ENCODE measurements at regions not wholly inside any gene's neighbourhood (a gene's known extent, or its start where the extent isn't known, plus 50 kb on each side); places are given as distances from the start of the nearest gene placed in this dataset.
"Not testable (repeated sequence)": the region's sequence is repeated elsewhere in the genome, so short reads cannot be mapped to it uniquely, and the experiment has no call there.

GRCh38 chr18:44580159-44580558 lies 100.5 kb upstream of the SETBP1 start:
- no peak for TF ChIP-seq CTCF (IDR thresholded peaks at IDR 0.05; ENCODE audit: insufficient read depth, low read length)
- no peak for DNase-seq (ENCODE audit: low read depth)
- H3K4me3 ChIP-seq (ENCODE audit: low read depth, low read length): no peak overlapping the region

DNA sequence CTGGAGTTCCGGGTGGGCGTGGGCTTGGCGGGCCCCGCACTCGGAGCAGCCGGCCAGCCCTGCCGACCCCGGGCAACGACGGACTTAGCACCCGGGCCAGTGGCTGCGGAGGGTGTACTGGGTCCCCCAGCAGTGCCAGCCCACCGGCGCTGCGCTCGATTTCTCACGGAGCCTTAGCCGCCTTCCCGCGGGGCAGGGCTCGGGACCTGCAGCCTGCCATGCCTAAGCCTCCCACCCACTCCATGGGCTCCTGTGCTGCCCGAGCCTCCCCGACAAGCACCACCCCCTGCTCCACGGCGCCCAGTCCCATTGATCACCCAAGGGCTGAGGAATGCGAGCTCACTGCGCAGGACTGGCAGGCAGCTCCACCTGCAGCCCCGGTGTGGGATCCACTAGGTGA lies 99.9 kb upstream of the SETBP1 start:
- not testable (repeated sequence) for H3K4me3 ChIP-seq (ENCODE audit: low read depth, low read length); DNase-seq (ENCODE audit: low read depth)

DNA sequence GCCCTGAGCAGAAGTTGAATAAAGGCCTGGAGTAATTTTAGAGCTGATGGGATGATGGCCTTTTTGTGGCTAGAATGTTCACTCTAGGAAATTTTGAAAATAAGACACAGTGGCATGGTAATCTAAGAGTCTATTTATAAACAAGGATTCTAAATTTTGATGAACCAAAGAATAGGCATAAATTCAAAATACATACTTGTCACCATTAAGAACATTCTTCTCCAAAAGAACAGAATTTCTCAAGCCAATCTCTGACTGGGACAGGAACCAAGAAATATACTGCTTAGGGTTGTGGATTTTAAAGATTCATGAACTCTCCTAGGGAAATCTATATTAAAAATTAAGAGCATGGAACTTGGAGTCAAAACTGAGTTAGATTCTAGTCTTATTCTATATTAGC lies 98.2 kb upstream of the SETBP1 start:
- TF ChIP-seq CTCF (IDR thresholded peaks at IDR 0.05; ENCODE audit: insufficient read depth, low read length): no peak
- no peak overlapping the region for H3K4me3 ChIP-seq (ENCODE audit: low read depth, low read length)

DNA sequence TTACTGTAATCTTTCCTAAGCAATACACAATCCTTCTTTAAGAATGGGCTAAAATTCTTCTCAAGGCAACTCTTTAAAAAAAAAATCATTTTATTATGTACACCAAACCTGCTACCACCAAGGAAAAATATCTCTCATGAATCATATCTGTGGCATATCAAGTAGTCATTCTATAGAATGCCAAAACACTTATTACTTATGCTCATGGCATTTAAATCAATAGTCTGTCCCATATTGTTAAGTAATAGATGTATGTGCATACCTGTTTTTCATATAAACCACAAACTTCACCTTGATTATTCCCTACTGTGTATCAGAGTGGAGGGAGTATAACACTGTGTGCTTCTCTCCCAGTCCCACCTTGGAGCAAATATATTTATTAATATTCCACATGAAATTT lies 95.8 kb upstream of the SETBP1 start:
- no peak overlapping the region for H3K4me3 ChIP-seq (ENCODE audit: low read depth, low read length)
- TF ChIP-seq CTCF (IDR thresholded peaks at IDR 0.05; ENCODE audit: insufficient read depth, low read length): no peak
- no peak for DNase-seq (ENCODE audit: low read depth)

More for the DNA sequence above, 98.2 kb upstream of the SETBP1 start:
- DNase-seq (ENCODE audit: low read depth): no peak

- no peak for TF ChIP-seq CTCF (IDR thresholded peaks at IDR 0.05; ENCODE audit: insufficient read depth, low read length)
- H3K4me3 ChIP-seq (ENCODE audit: low read depth, low read length): no peak overlapping the region
- no peak for DNase-seq (ENCODE audit: low read depth)
Observed at GRCh38 chr18:44586782-44587524, 93.7 kb upstream of the SETBP1 start.

- no peak for TF ChIP-seq CTCF (IDR thresholded peaks at IDR 0.05; ENCODE audit: insufficient read depth, low read length)
- DNase-seq (ENCODE audit: low read depth): peak; percentile 22
Observed at GRCh38 chr18:44588508-44588907, 92.2 kb upstream of the SETBP1 start.

GRCh38 chr18:44589693-44590355 lies 90.9 kb upstream of the SETBP1 start:
- no peak overlapping the region for H3K4me3 ChIP-seq (ENCODE audit: low read depth, low read length)
- no peak for TF ChIP-seq CTCF (IDR thresholded peaks at IDR 0.05; ENCODE audit: insufficient read depth, low read length)
- peak; percentile 72 for DNase-seq (ENCODE audit: low read depth)

More at GRCh38 chr18:44588508-44588907, 92.2 kb upstream of the SETBP1 start:
- no peak overlapping the region for H3K4me3 ChIP-seq (ENCODE audit: low read depth, low read length)

All from fibroblast of the aortic adventitia (primary cell).